GM21786 (cell line): ENCODE measurements at regions not wholly inside any gene's neighbourhood (a gene's known extent, or its start where the extent isn't known, plus 50 kb on each side); places are given as distances from the start of the nearest gene placed in this dataset.
A peak's percentile ranks its signal among the peaks of the same experiment; 100 is the strongest.
"Not testable (repeated sequence)": the region's sequence is repeated elsewhere in the genome, so short reads cannot be mapped to it uniquely, and the experiment has no call there.

Source experiments
- ATAC-seq: cut with Tn5 transposase; IDR thresholded peaks from one replicate; pipeline ENCODE4 v1.9.1; 2021; ENCODE audit not compliant: unreplicated experiment

DNA sequence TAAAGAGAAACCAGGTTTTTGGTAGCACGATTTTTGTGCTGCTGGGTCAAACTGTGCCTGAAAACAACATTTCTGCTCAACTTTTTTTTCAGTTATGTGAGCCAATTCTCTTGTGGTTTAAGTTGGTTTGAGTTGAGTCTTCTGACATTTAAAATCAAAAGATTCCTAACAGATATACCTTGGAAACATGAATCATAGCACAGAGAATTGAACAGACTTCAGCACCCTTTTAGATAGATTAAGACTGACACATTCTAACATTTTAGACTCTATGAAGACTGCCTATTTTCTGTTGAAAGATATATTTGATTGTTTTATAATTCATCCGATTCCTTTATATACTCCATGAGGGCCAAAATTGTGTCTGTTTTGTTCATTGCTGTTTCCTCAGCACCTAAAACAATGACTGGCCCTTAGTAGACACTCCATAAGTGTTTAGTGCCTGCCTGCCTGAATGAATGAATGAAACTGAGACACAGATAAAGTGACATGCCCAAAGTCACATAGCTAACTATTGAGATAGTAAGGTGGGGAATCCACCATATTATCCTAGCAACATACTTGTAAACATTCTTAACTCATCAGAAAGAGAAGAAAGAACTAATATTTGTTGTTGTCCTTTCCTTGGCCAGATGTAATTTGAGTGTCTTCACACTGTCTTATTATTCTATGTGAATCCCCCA is 624.0 kb downstream of the MID1IP1 start:
- ATAC-seq = no peak

DNA sequence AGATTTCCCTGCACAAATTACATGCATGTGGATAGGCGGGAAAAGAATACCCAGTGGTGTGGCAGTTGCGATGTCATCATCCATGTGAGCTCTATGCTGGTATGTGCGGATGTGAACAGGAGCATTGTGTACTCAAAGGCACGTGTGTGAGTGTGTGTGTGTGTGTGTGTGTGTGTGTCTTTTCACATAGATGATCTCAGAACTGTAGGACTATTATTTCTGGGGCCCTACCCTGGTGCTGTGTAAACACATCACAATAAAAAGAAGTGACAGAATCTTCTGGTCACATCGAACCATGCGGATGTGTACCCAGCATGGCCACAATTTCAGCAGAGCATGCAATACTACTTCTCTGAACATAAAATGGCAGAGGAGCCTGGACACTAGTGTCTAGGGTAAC is 624.8 kb downstream of the MID1IP1 start:
- ATAC-seq = no peak

GRCh38 chrX:39427492-39427891 is 626.2 kb downstream of the MID1IP1 start:
- no peak for ATAC-seq

- ATAC-seq = no peak
These were observed 626.6 kb downstream of the MID1IP1 start for GRCh38 chrX:39427906-39428305.

DNA sequence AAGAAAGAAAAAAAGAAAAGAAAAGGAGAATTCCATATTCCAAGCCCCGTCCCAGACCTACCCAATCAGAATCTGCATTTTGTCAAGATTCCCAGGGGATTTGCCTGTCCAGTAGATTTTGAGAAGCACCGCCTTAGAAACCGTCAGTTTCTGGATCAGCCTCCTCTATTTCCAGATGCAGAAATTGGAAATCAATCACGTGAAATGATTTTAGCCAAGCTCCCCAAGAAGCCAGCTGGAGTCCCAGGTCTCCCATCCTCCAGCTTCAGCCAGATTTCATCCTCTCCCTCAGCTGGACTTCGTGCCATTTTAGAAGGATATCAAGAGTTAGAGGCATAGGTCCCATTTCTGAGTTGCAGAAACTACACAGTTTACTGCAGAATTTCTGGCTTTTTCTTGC is 629.3 kb downstream of the MID1IP1 start:
- ATAC-seq = no peak

DNA sequence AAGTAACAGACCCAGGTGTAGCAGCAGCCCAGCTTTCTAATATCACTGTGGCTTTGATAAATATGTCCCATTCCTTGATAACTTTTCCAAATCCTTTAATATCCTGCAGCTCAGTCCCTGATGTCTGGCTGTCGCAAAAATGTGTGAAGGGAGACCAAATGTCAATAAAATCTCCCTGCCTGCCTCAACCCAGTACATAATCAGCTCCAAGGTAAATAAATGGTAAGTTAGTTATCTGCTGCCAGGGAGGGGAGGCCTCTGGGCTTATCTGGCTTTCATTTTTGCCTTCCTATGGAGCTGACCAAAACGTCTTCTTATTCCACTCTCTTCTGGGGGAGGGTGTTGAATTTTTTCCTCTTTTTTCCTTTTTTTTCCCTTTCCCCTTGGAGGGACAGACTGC is 630.6 kb downstream of the MID1IP1 start:
- no peak for ATAC-seq

- ATAC-seq = not testable (repeated sequence)
These were observed 633.4 kb downstream of the MID1IP1 start for GRCh38 chrX:39434671-39435070.

DNA sequence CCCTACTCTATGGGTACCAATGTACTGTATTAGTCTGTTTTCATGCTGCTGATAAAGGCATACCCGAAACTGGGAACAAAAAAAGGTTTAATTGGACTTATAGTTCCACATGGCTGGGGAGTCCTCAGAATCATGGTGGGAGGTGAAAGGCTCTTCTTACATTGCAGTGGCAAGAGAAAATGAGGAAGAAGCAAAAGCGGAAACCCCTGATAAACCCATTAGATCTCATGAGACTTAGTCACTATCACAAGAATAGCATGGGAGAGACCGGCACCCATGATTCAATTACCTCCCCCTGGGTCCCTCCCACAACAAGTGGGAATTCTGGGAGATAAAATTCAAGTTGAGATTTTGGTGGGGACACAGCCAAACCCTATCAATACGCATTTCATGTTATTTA is 635.3 kb downstream of the MID1IP1 start:
- ATAC-seq = not testable (repeated sequence)

DNA sequence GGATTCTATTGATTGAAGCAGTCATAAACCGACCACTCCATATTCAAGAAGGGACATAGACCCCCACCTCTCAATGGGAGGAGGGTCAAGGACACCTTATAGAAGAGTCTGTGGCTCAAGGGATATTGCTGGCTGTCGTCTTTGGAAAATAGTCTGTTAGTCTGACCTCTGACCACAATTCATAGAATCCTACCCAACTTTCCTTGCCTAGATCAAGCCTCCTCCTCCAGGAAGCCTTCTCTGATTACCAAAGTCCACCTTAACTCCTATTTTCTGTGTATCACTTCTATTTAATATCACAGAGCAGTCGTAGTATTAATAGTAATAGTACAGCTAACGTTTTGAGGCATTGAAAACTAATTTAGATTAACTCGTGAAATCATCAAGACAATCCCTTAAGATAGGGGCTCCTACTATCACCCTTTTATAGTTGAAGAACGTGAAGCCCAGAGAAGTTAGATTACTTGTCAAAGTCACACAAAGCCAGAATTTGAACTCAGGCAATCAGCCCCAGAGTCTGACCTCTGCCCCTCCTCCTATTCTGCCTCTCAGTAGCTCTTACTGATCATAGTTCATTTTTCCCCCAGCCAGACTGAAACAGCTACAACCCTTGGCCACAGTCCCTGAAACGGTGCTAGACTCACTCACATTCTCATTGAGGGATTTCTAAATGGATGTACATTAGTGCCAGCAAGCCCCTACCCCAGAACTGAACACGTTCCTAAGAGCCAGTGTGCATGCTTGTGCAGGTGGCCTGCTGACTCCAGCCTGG is 636.6 kb downstream of the MID1IP1 start:
- ATAC-seq = no peak

DNA sequence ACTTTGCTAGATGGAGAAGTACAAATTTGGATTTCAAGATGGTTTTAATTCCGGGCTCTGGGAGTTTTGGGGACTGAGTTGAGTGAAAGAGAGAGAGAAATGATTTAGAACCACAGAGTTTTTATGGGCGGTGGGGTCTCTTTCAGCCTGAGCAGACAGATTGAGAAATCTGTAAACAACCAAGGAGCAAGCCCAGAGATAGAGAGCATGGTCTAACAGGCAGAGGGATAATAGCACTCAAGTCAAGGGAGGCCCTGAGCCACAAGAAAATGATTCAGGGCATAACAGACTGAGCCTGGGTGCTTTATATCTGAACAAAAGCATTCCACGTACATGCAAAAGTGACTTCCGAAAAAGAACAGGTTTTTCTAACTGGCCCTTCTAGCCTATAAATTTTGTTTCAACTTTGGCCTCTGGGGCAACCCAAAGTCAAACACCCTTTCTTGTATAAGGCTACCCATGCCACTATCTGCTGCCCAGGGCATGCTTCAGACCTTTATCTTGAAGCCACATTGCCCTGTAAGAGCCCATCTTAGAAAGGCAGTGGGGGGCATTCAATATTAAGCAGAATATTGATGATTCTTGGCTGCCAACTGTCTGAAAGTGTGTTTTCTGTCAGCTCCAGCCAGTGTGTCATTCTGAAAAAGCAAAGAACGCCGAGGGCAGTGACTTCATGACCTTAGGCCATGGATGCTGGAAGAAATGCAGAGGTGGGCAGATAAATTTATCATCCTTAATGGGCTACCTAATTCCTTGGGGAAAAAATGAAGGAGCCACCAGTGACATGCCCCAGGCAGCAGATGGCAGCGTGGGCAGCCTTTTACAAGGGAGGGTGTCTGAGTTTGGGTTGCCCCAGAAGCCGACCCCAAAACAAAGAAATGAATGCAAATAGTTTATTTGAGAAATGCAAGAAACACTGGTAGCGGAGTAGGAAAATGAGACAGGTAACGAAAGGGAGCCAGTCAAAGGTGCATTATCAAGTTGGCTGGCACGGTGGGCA is 637.6 kb downstream of the MID1IP1 start:
- ATAC-seq = no peak

- peak; percentile 66 for ATAC-seq
These were observed 638.9 kb downstream of the MID1IP1 start for GRCh38 chrX:39439906-39440798.

DNA sequence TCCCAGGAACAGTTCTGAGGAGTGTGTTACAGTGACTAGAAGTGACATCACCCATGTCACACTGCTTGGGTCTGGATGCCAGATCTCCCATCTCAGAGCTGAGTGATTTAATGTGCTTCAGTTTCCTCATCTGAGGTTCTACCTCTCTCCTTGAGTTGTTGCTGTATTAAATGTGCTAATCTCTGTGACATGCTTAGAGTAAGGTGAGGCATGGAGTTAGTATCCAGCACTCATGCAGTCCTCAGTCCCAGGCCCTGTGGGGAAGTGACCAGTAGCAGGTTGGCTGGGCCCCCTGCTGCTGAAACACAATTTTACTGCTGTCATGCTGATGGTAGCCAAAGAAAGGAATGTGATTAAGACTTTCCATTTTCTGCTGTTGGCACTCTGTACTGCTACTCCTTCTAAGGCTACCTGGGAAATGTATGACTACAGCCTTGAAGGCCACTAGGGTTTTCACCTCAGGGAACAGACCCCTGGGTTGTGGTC is 639.6 kb downstream of the MID1IP1 start:
- peak; percentile 20 for ATAC-seq

GRCh38 chrX:39442332-39442731 is 641.1 kb downstream of the MID1IP1 start:
- peak; percentile 42 for ATAC-seq

- no peak for ATAC-seq
These were observed 642.0 kb downstream of the MID1IP1 start for GRCh38 chrX:39443240-39443639.

DNA sequence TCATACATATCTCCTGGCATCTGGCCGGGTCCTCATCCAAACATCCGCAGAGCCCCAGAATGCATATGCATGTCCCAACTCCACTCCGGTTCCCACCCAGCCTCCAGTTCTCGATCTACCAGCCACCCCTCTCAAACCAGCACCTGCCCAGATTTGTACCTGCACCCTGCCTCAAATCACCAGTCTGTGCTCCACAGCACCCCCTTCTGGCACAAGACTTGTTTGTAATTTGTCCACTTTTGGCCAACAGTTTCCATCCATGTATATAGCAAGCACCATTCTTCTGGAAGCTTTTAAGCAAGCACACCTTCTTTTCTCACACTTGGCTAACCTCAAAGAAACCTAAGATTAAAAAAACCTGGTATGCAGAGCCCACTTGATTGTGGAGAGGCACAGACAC is 644.1 kb downstream of the MID1IP1 start:
- no peak for ATAC-seq

GRCh38 chrX:39449352-39449751 is 648.1 kb downstream of the MID1IP1 start:
- no peak for ATAC-seq

GRCh38 chrX:39450234-39450977 is 647.4 kb downstream of the BCOR start:
- ATAC-seq = no peak

DNA sequence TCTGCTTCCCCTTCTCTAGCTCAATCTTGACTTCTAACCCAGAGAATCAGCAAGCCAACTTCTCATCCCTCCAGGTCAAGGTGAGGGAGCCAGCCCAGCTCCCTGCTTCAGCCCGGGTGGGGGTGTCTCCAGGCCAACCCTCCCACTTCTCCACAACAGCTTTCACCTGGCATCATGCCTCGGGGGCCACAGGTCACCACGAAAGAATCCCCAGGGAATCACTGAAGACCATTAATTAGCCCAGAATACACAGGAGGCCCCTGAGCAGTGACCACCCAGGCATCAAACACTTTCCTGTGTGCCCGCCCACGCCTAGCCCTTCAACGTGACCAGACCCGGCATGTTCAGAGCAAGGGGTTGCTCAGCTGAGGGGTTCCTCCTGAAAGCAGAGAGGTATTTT is 646.7 kb downstream of the BCOR start:
- no peak for ATAC-seq

DNA sequence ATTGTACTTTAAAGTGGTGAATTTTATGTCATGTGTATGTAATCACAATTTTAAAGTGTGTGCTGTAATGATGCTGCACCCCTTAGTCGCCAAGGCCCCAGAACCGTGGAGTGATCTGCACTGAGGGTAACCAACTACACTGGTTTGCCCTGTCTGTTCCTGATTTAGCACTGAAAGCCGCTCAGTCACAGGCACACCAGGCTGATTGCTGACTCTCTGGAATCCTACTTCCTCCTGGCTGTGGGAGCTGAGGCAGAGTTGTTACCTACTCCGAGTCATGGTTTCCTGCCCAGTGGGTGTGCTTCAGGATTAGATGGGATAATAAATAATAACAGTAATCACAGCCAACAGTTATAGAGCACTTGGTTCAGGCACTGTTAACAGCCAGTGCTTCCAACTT is 645.4 kb downstream of the BCOR start:
- ATAC-seq = no peak
